Ovary (tissue), 3 donors: ENCODE measurements at regions not wholly inside any gene's neighbourhood (a gene's known extent, or its start where the extent isn't known, plus 50 kb on each side); places are given as distances from the start of the nearest gene placed in this dataset.

ENCODE experiments used
- POLR2A ChIP-seq: fragments of 450-650 bp; IDR thresholded peaks from one replicate; pipeline ENCODE4 v1.6.1; 2017; ENCODE audit warnings: antibody characterized with exemption, mild to moderate bottlenecking, moderate library complexity
- TF ChIP-seq, protein P1 (sequence below), 3 donors: fragments of 450-650 bp in 2 of 3; fragments of 200-600 bp in 1 of 3; IDR thresholded peaks; one replicate each; pipeline versions ENCODE4 v1.5.1 to v1.8.0; 2016 to 2022; ENCODE audit warnings: antibody characterized with exemption in 3 of 3, mild to moderate bottlenecking in 1 of 3
- donor health status: DM: no; HTN: no; CAD: no.

DNA sequence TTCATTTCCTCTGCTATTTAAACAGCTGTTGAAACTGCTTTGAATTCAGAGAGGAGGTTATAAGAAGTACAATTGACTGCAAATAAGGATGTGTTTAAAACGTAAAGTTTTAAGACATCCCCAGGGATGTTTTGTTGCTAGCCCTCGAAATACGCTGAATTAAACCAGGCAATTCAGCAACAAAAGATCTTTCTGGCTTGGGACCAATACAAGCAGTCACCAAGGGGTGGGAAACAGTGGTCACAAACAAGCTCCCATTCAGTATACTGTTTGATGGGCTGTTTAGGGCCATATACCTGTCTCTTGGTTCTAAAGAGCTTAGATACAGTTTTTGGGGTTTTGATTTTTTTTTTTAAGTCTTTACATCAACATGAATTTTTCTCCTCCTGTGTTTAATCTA, 446.3 kb upstream of the POT1 start:
- TF ChIP-seq, protein P1, sequence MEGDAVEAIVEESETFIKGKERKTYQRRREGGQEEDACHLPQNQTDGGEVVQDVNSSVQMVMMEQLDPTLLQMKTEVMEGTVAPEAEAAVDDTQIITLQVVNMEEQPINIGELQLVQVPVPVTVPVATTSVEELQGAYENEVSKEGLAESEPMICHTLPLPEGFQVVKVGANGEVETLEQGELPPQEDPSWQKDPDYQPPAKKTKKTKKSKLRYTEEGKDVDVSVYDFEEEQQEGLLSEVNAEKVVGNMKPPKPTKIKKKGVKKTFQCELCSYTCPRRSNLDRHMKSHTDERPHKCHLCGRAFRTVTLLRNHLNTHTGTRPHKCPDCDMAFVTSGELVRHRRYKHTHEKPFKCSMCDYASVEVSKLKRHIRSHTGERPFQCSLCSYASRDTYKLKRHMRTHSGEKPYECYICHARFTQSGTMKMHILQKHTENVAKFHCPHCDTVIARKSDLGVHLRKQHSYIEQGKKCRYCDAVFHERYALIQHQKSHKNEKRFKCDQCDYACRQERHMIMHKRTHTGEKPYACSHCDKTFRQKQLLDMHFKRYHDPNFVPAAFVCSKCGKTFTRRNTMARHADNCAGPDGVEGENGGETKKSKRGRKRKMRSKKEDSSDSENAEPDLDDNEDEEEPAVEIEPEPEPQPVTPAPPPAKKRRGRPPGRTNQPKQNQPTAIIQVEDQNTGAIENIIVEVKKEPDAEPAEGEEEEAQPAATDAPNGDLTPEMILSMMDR (IDR thresholded peaks at IDR 0.05): no peak
- no peak for TF ChIP-seq POLR2A
